ENCODE measurements at regions not wholly inside any gene's neighbourhood (a gene's known extent, or its start where the extent isn't known, plus 50 kb on each side); places are given as distances from the start of the nearest gene placed in this dataset.

GRCh38 chr2:145302451-145302850 is 782.5 kb upstream of the ZEB2 start:
- no peaks in the 10 kb centered on the region for H3K4me1 ChIP-seq (ENCODE audit: control insufficient read depth, insufficient read depth, low read length)
- intact Hi-C loops (cut with micrococcal nuclease; ENCODE audit: unreplicated experiment) (no loop called here), in situ Hi-C loops (cut with HindIII; ENCODE audit: low pct_unique_long_range_greater_than_20kb, low sequenced_read_pairs) (no loop called here)
- CTCF ChIA-PET: no interaction called here
- TF ChIP-seq SIN3A (IDR thresholded peaks at IDR 0.05; ENCODE audit: borderline replicate concordance, insufficient read depth, low read depth, low read length): no peak
- POLR2A ChIA-PET: no interaction called here
- no peaks in the 10 kb centered on the region for H3K36me3 ChIP-seq (ENCODE audit: control insufficient read depth, insufficient read depth, low read length)
- H3K27me3 ChIP-seq (ENCODE audit: control insufficient read depth, insufficient read depth, low read length): no peaks in the 10 kb centered on the region
- no peak overlapping the region for H3K27ac ChIP-seq (ENCODE audit: low read length)
- H3K9me3 ChIP-seq (ENCODE audit: control insufficient read depth, insufficient read depth, low read depth, low read length): no peaks in the 10 kb centered on the region
- no TSS peak for BruUV-seq (replicated peaks)
- DNase-seq (ENCODE audit: low read depth, low spot score) (no peak), ATAC-seq (no peak)
- H3K4me3 ChIP-seq (ENCODE audit: low read depth in 2 of 2, low read length in 2 of 2): no peak overlapping the region

- intact Hi-C loops (cut with micrococcal nuclease; ENCODE audit: unreplicated experiment) (no loop called here), in situ Hi-C loops (cut with HindIII; ENCODE audit: low pct_unique_long_range_greater_than_20kb, low sequenced_read_pairs) (no loop called here)
- ChIA-PET POLR2A (no interaction called here), CTCF (no interaction called here)
- no peaks in the 10 kb centered on the region for H3K9me3 ChIP-seq (ENCODE audit: control insufficient read depth, insufficient read depth, low read depth, low read length)
- DNase-seq (ENCODE audit: low read depth, low spot score) (no peak), ATAC-seq (no peak)
- H3K4me1 ChIP-seq (ENCODE audit: control insufficient read depth, insufficient read depth, low read length): no peaks in the 10 kb centered on the region
- H3K27ac ChIP-seq (ENCODE audit: low read length): no peak overlapping the region
- BruUV-seq (replicated peaks): no TSS peak
- H3K27me3 ChIP-seq (ENCODE audit: control insufficient read depth, insufficient read depth, low read length): no peaks in the 10 kb centered on the region
- H3K36me3 ChIP-seq (ENCODE audit: control insufficient read depth, insufficient read depth, low read length): no peaks in the 10 kb centered on the region
- H3K4me3 ChIP-seq (ENCODE audit: low read depth in 2 of 2, low read length in 2 of 2): no peak overlapping the region
- TF ChIP-seq POLR2AphosphoS5 (IDR thresholded peaks at IDR 0.05; ENCODE audit: low read depth, low read length) (no peak), REST (IDR thresholded peaks at IDR 0.05; ENCODE audit: insufficient read depth in 1 of 2, low read depth in 2 of 2, low read length in 1 of 2) (no peak), TCF7L2 (IDR thresholded peaks at IDR 0.05; ENCODE audit: low read depth, low read length) (no peak), SIN3A (IDR thresholded peaks at IDR 0.05; ENCODE audit: borderline replicate concordance, insufficient read depth, low read depth, low read length) (no peak)
- TF ChIP-seq, protein P1, sequence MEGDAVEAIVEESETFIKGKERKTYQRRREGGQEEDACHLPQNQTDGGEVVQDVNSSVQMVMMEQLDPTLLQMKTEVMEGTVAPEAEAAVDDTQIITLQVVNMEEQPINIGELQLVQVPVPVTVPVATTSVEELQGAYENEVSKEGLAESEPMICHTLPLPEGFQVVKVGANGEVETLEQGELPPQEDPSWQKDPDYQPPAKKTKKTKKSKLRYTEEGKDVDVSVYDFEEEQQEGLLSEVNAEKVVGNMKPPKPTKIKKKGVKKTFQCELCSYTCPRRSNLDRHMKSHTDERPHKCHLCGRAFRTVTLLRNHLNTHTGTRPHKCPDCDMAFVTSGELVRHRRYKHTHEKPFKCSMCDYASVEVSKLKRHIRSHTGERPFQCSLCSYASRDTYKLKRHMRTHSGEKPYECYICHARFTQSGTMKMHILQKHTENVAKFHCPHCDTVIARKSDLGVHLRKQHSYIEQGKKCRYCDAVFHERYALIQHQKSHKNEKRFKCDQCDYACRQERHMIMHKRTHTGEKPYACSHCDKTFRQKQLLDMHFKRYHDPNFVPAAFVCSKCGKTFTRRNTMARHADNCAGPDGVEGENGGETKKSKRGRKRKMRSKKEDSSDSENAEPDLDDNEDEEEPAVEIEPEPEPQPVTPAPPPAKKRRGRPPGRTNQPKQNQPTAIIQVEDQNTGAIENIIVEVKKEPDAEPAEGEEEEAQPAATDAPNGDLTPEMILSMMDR (IDR thresholded peaks at IDR 0.05): no peak
These were observed 779.4 kb upstream of the ZEB2 start for GRCh38 chr2:145299368-145299767.

GRCh38 chr2:145292166-145292565 is 772.2 kb upstream of the ZEB2 start:
- Histone ChIP-seq H3K27me3 (ENCODE audit: control insufficient read depth, insufficient read depth, low read length) (no peaks in the 10 kb centered on the region), H3K27ac (ENCODE audit: low read length) (no peak overlapping the region), H3K9me3 (ENCODE audit: control insufficient read depth, insufficient read depth, low read depth, low read length) (no peaks in the 10 kb centered on the region), H3K4me3 (ENCODE audit: low read depth in 2 of 2, low read length in 2 of 2) (no peak overlapping the region), H3K36me3 (ENCODE audit: control insufficient read depth, insufficient read depth, low read length) (no peaks in the 10 kb centered on the region), H3K4me1 (ENCODE audit: control insufficient read depth, insufficient read depth, low read length) (no peaks in the 10 kb centered on the region)
- BruUV-seq (replicated peaks): no TSS peak
- DNase-seq (ENCODE audit: low read depth, low spot score) (no peak), ATAC-seq (no peak)
- in situ Hi-C loops (cut with HindIII; ENCODE audit: low pct_unique_long_range_greater_than_20kb, low sequenced_read_pairs) (no loop called here), intact Hi-C loops (cut with micrococcal nuclease; ENCODE audit: unreplicated experiment) (no loop called here)
- CTCF ChIA-PET: no interaction called here
- POLR2A ChIA-PET: no interaction called here
- no peak for TF ChIP-seq POLR2AphosphoS5 (IDR thresholded peaks at IDR 0.05; ENCODE audit: low read depth, low read length)
- TF ChIP-seq SIN3A (IDR thresholded peaks at IDR 0.05; ENCODE audit: borderline replicate concordance, insufficient read depth, low read depth, low read length): no peak
- no peak for TF ChIP-seq REST (IDR thresholded peaks at IDR 0.05; ENCODE audit: insufficient read depth in 1 of 2, low read depth in 2 of 2, low read length in 1 of 2)
- no peak for TF ChIP-seq TCF7L2 (IDR thresholded peaks at IDR 0.05; ENCODE audit: low read depth, low read length)
- TF ChIP-seq, protein P1 (IDR thresholded peaks at IDR 0.05): no peak
